ENCODE measurements at regions not wholly inside any gene's neighbourhood (a gene's known extent, or its start where the extent isn't known, plus 50 kb on each side); places are given as distances from the start of the nearest gene placed in this dataset.

GRCh38 chr6:78533876-78534275 is 333.5 kb upstream of the IRAK1BP1 start:
- no peak for TF ChIP-seq POLR2A (IDR thresholded peaks at IDR 0.05)
- TF ChIP-seq CTCF (IDR thresholded peaks at IDR 0.05): no peak
- TF ChIP-seq POLR2AphosphoS5 (IDR thresholded peaks at IDR 0.05): no peak

All from transverse colon (tissue), 4 donors.